HL-60 (cell line): ENCODE measurements at regions not wholly inside any gene's neighbourhood (a gene's known extent, or its start where the extent isn't known, plus 50 kb on each side); places are given as distances from the start of the nearest gene placed in this dataset.

ENCODE experiments used
- GABPA ChIP-seq: IDR thresholded peaks from 2 replicates; pipeline ENCODE4 v1.6.1; 2012; ENCODE audit warnings: low read depth
- POLR2AphosphoS5 ChIP-seq: IDR thresholded peaks from 2 replicates; pipeline ENCODE4 v1.6.1; 2012; ENCODE audit warnings: low read depth
- REST ChIP-seq: IDR thresholded peaks from 2 replicates; pipeline ENCODE4 v1.6.1; 2012; ENCODE audit warnings: low read depth; ENCODE audit not compliant: insufficient replicate concordance
- SPI1 ChIP-seq: IDR thresholded peaks from 2 replicates; pipeline ENCODE4 v1.6.1; 2012; ENCODE audit warnings: low read depth, mild to moderate bottlenecking, borderline replicate concordance
- TF ChIP-seq, protein P1 (sequence below): IDR thresholded peaks from one replicate; pipeline ENCODE4 v1.5.1; 2011; ENCODE audit warnings: low read length, control low read depth, inconsistent platforms; ENCODE audit not compliant: insufficient read depth

DNA sequence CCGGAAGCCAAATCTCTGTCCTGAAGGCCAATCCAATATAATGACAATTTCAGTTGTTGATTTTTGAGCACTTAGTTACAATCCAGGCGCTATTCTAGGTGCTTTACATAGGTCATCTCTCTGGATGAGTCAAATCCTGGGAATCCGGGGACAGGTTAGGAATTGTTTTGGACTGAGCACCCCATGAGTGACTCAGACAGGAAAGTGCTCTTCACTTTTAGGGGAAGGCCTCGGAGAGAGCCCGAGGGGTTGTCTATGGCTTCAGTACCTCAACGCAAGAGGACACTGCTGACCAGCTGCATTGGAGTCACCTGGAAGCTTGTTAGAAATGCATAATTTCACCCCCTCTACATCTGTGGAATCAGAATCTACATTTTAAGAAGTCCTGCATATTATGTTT is 108.8 kb downstream of the IRX5 start:
- TF ChIP-seq, protein P1, sequence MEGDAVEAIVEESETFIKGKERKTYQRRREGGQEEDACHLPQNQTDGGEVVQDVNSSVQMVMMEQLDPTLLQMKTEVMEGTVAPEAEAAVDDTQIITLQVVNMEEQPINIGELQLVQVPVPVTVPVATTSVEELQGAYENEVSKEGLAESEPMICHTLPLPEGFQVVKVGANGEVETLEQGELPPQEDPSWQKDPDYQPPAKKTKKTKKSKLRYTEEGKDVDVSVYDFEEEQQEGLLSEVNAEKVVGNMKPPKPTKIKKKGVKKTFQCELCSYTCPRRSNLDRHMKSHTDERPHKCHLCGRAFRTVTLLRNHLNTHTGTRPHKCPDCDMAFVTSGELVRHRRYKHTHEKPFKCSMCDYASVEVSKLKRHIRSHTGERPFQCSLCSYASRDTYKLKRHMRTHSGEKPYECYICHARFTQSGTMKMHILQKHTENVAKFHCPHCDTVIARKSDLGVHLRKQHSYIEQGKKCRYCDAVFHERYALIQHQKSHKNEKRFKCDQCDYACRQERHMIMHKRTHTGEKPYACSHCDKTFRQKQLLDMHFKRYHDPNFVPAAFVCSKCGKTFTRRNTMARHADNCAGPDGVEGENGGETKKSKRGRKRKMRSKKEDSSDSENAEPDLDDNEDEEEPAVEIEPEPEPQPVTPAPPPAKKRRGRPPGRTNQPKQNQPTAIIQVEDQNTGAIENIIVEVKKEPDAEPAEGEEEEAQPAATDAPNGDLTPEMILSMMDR, result no peak
- TF ChIP-seq POLR2AphosphoS5 (no peak), REST (no peak), SPI1 (no peak), GABPA (no peak)
